HG03520 (cell line): ENCODE measurements at regions not wholly inside any gene's neighbourhood (a gene's known extent, or its start where the extent isn't known, plus 50 kb on each side); places are given as distances from the start of the nearest gene placed in this dataset.

Experiments used
- ATAC-seq: cut with Tn5 transposase; IDR thresholded peaks from one replicate; pipeline ENCODE4 v1.9.1; 2021; ENCODE audit warnings: mild to moderate bottlenecking, moderate library complexity; ENCODE audit not compliant: unreplicated experiment

GRCh38 chr2:2708575-2709430 is 377.7 kb upstream of the MYT1L start:
- no peak for ATAC-seq

- peak; percentile 65 for ATAC-seq
Measured at GRCh38 chr2:2707206-2707991, 376.3 kb upstream of the MYT1L start.

- ATAC-seq, result no peak
Measured at GRCh38 chr2:2706306-2706705, 375.2 kb upstream of the MYT1L start.

- no peak for ATAC-seq
Measured at GRCh38 chr2:2705871-2706270, 374.8 kb upstream of the MYT1L start.

- no peak for ATAC-seq
Measured at GRCh38 chr2:2704428-2705090, 373.5 kb upstream of the MYT1L start.

GRCh38 chr2:2703762-2704427 is 372.8 kb upstream of the MYT1L start:
- no peak for ATAC-seq

- no peak for ATAC-seq
Measured at GRCh38 chr2:2703172-2703571, 372.1 kb upstream of the MYT1L start.

- no peak for ATAC-seq
Measured at GRCh38 chr2:2702385-2702784, 371.3 kb upstream of the MYT1L start.

GRCh38 chr2:2701813-2702212 is 370.7 kb upstream of the MYT1L start:
- no peak for ATAC-seq

GRCh38 chr2:2701176-2701781 is 370.2 kb upstream of the MYT1L start:
- no peak for ATAC-seq

GRCh38 chr2:2699121-2699505 is 368.0 kb upstream of the MYT1L start:
- ATAC-seq, result no peak

GRCh38 chr2:2698182-2699120 is 367.4 kb upstream of the MYT1L start:
- ATAC-seq, result no peak

- ATAC-seq, result no peak
Measured at GRCh38 chr2:2696733-2697455, 365.8 kb upstream of the MYT1L start.

- no peak for ATAC-seq
Measured at GRCh38 chr2:2696325-2696724, 365.2 kb upstream of the MYT1L start.

- no peak for ATAC-seq
Measured at GRCh38 chr2:2694746-2695145, 363.7 kb upstream of the MYT1L start.

- ATAC-seq, result no peak
Measured at GRCh38 chr2:2692599-2693389, 361.7 kb upstream of the MYT1L start.

GRCh38 chr2:2691419-2691818 is 360.3 kb upstream of the MYT1L start:
- no peak for ATAC-seq

- no peak for ATAC-seq
Measured at GRCh38 chr2:2690985-2691384, 359.9 kb upstream of the MYT1L start.
